ENCODE measurements at regions not wholly inside any gene's neighbourhood (a gene's known extent, or its start where the extent isn't known, plus 50 kb on each side); places are given as distances from the start of the nearest gene placed in this dataset.

DNA sequence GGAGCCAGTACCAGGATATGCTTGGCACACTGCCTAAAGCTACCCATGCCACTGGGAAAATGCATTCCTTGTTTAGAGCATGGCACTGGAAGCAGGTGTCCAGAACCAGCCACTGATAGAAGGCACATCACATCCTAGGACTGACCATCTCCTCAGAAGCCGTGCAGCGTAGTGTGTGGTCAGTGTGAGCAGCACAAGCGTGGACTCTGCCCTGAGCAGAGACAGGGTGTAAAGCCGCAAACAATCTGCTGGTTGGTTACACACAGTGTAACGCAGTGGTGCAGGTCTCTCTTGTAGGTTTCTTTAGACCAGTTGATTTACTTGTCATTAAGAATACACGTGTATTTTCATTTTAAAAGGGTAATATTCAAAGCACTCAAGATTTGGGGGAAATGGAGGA, 377.8 kb upstream of the HS6ST1 start:
- no peak for DNase-seq

DNA sequence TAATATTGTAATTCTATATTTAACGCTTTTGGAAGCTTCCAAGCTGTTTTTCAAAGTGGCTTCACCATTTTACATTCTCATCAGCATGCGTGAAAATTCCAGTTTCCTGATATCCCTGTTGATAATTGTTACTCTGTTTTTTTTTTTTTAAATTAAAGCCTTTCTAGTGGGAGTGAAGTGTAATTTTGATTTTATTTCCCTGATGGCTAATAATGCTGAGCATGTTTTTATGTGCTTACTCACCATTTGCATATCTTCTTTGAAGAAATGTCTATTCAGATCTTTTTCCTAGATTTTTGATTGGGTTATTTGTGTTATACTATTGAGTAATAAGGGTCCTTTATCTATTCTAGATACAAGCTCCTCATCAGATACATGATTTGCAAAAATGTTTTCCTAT, 382.8 kb upstream of the HS6ST1 start:
- DNase-seq, result no peak

DNA sequence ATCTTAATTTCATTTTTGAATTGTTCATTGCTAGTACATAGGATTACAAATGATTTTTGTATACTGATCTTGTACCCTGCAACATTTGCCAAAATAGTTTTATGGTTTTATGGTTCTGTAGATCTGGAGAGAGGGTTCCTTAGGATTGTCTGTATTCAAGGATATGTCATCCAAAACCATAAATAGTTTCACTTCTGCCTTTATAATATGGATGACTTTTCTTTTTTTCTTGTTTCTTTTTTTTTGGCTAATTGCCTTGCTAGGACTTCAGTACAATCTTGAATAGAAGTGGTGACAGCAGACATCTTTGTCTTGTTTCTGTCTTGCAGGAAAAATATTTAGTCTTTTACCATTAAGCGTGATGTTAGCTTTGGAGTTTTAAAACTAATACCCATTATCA, 383.9 kb upstream of the HS6ST1 start:
- no peak for DNase-seq

DNA sequence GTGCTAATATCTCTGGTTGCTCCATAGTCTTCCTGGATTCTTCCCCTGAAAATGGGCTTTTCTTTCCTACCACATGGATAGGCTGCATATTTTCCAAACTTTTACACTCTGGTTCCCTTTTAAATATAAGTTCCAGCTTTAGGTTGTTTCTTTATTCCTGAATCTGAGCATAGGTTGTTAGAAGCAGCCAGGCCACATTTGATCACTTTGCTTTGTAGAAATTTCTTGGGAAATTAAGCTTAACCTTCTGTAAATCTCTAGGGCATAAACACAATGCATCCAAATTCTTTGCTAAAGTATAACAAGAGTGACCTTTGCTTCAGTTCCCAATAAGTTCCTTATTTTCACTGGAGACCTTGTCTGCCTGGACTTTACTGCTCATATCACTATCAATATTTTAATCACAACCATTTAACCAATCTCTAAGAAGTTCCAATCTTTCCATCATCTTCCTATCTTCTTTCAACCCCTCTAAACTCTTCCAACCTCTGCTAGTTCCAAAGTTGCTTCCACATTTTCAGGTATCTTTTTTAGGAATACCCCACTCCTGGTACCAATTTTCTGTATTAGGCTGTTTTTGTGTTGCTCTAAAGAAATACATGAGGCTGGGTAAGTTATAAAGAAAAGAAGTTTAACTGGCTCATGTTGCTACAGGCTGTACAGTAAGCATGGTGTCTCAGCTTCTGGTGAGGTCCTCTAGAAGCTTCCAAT, 389.6 kb upstream of the HS6ST1 start:
- no peak for DNase-seq

DNA sequence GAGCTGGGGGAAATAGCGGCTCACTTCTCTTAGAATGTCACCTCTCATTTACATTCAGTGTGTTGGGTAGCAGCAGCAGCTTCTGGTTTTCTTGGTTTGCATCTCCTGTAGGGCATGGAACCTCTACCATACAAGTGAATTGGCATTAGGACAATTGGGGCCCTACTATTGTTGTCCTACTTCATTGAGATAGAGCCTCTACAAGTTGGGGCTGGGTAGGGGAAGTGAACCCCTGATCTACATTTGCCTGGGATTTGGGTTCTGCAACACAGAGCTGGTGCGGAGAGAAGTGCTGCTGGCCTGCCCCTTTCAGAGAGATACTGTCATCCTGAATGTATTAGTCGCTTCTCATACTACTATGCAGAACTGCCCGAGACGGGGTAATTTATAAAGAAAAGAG, 391.6 kb upstream of the HS6ST1 start:
- no peak for DNase-seq

DNA sequence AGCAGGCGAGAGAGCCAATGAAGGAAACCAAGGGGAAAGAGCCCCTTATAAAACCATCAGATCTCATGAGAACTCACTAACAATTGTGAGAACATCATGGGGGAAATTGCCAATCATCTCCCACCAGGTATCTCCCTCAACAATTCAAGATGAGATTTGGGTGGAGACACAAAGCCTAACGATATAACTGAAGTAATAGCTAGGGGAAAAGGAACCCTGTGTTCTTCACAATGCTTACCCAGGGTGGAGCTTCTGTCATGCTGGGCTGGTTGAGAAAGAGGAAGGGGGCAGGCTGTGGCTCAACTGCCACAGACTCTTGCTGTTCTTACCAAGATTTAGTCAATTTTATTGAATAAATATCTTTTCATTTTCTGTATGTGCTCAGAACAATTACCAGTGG, 392.1 kb upstream of the HS6ST1 start:
- no peak for DNase-seq

DNA sequence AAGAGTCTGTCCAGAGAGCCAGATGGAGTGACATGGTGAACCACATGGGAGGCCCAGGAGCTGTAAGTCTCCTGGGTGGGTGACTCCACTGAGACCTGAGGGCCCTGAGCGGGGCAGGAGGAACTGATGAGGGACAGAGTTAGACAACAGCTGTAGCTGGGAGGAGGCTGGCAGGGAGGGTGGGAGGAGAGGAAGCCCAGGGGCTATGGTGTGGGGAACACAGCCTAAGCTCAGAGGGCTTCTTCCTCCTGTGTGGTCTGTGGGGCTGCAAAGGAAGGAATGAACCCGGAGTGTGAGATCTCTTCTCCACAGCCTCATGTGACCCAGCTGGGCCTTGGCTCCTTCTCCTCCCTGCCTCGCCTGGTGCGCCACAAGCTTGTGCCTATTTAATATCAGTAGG, 395.6 kb upstream of the HS6ST1 start:
- peak in 1 of 14 donors; percentile 36 for DNase-seq

DNA sequence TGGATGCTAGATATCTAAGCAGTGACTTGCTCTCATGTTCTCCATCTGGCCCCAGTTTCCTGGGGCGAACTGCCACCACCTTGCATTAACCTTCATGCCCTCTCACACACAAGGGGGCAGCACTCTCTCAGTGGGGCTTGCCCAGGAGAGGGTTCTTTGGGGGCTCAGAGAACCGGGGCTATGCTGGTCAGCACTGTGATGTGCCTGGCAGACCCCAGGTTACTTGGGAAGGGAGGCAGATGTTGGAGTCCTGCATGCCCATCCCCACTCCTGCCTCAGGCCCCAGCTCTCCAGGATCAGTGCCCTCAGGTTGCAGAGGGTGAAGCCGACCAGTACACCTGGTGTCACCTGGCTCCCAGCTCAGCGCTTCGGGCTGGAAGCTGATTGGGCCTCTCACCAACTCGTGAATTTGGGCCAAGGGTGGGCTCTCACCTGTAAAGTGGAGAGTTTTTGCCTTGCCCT, 396.2 kb upstream of the HS6ST1 start:
- no peak for DNase-seq

DNA sequence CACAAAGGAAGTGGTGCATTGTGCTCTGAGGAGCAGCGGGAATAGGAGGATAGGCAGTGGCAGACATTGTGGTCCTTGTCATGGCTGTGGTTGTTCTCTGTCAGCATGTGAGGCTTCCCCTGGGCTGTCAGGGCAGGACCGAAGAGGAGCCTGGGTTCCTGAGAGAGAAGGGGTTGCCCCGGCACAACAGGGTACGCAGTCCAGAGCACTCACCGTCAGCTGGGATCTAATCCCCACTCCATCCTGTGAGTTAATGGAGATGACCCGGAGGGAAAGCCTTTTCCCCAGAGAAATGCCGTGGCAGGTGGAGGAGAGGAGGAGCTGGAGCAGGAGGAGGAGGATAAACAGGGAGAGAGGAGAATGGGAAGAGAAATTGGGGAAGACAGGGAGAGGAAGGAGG, 396.7 kb upstream of the HS6ST1 start:
- no peak for DNase-seq

DNA sequence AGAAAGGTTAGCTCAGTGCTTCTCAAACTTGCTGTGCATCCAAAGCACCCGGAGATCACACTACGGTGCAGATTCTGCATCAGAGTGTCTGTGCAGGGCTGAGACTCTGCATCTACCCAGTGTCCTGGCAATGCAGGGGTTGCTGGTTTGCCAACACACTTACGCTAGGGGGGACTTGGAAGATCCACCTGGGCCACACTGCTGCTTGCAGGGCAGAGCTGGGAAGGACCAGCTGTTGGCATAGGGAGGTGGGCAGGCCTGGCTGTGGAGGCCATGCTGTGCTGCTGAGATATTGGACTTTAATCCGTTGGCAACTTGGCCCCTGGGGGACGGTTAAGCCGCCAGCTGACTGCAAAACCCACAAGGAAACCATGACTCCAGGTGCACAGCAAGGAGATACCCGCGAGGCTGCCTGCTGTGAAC, 397.6 kb upstream of the HS6ST1 start:
- DNase-seq, result no peak

DNA sequence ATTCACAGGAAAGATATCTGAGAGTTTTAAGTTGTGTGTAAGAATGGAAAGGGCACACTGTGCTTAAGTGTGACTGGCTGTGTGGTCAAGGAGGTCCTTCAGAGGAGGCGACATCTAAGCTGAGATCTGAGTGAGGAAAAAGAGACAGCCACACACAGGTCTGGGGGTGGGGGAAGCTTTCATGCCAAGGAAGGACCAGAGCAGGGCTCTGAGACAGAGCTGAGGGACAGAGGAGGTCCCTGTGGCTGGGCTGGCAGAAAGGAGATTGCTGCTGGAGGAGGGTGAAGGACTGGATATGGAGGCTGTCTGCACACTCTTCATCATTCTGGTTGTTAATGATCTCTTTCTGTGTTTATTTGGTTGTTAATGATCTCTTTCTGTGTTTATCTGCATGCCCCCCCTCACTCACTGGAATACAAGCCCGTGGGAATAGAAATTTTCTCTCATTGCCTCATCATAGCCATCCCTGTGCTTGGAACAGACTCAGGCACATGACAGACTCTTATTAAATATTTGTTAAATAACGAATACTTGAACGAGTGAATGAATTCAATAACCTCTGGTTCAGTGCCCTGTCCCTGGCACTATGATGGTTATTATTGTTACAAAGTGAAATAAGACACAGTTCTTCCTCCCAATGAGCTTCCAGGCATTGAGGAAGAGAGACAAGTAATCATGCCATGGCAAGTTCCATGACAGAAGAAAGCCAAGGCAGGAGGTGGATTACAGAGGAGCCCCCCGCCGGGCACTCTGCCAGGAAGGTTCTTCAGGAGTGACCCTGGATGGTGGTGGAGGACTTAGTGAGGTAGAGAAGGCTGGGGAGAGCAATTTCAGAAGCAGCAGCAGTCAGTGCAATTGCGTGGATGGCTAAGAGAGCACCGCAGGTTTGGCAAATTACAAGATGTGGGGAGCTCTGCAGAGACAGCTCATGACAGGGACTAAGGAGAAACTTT, 399.4 kb upstream of the HS6ST1 start:
- DNase-seq, result no peak

DNA sequence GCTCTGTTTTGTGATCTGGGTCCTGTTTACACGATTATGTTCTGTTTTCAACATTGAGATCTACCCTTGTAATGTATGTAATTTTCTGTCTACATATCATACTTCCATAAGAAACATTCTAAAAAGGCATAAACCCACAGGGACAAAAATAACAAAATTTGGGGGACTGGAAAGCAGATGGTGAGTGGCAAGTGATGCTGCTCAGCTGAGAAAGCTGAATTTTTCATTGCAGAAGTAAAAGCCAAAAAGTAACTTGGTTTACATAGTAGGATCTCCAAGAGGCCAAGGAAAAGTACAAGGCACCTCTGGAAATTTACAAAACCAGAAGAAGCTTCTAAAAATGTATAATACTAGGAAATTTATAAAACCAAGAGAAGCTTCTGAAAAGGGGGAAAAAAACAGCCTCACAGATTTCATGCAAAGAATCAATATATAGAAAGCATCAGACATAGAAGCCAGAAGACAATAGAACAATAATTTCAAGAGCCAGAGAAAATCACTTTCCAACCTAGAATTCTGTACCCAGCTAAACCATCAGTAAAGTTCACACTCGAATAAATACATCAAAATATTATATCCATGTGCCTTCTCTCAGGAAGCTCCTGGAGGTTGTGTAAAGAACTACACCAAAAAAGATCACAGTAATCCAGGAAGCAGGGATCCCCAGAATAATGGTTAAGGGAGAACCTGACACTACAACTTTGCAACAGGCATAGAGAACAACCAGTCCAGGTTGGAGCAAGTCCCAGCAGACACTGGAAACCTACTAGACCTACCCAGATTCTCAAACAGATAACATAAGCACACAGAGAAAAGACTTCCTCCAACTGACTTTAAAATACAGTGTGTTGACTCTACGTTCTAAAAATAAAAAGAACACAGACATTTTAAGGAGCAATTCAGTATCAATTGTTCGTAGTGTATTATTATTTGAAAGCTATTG, 401.7 kb upstream of the HS6ST1 start:
- DNase-seq, result no peak

DNA sequence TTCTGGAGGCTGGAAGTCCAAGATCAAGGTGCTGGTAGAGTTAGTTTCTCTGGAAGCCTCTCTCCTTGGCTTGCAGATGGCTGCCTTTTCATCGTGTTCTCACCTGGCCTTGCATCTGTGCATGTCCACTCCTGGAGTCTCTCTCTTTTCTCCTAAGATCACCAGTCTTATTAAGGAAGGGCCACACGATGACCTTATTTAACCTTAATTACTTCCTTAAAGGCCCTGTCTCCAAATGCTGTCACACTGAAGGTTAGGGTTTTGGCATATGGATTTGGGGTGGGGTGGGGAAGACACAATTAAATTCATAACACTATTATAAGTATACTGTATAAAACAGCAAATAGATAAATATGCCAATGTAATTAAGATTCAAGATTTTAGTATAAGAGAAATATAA, 402.4 kb upstream of the HS6ST1 start:
- DNase-seq, result no peak

DNA sequence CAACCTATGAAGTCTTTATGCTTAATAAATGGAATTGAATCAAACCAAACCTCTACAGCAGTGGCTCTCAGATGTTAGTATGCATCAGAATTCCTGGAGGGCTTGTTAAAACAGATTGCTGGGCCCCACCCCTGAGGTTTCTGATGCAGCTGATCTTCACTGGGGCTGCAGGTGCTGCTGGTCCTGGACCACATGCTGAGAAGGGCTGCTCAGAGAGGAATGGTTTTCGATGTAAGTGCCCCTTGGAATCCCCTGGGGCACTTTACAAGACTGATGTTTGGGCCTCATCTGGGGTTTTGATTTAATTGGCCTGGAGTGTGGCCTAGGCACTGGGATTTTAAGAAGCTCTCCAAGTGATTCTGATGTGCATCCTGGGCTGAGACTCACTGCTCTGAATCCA, 403.8 kb upstream of the HS6ST1 start:
- no peak for DNase-seq

DNA sequence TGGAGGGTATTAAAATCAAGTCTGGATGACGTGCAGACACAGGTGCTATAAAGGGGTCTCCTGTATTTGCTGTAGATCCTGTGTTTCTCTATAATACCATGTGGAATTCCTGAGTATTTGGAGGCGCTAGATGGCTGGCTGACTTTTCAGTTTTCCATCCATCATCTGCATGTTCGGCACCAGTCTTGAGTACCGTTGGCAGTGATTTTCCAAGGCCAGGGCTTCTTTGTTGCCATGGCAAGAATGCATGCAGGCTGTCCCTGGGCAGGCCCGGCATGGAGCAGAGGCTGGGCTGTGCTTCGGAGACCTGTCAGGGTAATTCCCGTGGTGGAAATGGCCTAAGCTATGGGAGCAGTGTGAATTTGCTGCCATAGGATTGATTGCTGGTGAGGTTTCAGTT, 405.9 kb upstream of the HS6ST1 start:
- no peak for DNase-seq

DNA sequence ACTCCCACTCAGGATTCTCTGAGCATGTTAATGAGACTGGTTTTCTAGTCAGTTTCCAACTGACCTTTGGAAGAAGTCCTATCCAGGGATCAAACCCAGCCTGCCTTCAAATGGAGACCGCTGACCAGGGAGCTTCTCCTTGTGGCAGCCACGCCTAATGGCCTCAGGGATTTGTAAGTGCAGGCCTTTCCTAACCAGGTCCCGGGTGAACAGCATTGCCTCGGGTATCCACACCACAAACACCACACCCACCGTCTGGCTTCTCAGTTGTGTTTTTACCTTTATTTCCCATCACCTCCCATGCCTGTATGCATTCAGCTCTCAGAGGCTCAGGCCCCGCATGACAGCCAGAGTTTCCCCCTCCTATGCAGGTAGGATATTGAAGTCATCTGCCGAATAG, 406.3 kb upstream of the HS6ST1 start:
- no peak for DNase-seq

DNA sequence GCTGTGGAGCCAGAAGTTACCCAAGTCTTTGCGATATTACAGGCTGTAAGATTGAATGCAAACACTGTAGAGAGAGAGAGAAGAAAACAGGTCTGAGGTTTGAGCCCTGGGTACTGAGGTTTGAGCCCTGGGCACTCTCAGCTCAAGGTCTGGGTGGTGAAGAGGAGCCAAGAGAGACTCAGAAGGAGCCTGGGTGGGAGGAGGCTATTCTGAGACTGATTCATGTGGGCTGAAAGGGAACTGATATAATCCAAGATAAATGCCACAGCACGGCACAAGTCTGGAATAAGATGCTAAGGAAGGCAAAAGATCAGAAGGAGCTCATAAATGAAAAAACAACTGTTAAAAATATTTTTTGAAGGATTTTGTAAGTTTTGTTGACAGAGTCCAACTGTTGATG, 407.6 kb upstream of the HS6ST1 start:
- no peak for DNase-seq

DNA sequence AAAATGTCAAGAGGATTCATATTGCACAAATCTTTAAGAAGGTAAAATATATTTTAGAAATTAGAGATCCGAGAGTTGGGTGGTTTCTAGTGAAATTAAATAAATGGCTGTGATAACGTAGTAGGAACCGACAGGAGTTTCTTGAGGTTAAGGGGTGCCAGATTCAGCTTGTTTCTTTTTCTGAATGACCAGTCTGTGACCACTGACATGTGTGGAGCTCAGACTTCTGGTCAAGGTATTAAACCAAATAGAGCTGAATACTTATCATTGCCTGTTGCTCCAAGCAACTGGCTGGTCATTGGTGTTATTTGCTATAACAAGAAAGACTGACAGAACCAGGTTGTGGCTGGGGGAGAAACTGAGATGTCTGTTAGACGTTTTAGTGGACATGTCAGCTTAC, 408.2 kb upstream of the HS6ST1 start:
- no peak for DNase-seq

DNA sequence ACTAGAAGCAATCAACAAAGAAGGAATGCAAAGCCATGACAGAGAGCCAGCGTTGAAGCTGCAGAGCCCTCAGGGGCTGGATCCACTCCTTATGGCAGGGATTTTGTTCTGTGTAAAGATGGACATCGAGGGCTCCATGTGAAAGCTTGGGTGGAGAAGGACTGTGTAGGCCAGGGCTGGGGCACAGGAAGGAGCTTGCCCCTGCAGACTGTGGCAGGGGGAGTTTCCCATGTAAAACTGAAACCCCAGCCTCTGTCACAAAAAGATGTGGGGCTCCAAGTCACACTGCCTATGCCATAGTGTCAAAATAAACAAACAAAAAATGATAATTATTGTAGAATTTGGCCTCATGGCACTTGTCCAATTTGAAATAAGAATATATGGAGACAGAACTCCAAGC, 408.7 kb upstream of the HS6ST1 start:
- DNase-seq, result no peak

DNA sequence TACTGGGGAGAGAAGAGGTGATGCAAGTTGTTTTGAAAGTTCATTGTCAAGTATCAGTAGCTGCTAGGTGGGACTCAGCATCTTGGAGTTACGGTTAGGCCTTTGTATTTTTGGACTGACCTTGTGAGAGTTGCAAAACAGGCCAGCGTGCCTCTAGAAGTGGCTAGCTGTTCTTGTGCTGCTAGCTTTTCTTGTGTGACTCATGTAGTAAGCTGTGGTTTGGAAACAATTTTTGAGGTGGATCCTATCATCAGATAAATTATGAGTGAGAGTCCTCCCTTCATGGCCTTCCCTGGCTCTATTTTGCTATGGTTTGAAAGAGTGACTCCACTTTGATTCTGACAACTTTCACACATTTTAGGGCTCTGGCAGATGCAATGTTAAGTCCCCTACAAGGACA, 409.2 kb upstream of the HS6ST1 start:
- no peak for DNase-seq

DNA sequence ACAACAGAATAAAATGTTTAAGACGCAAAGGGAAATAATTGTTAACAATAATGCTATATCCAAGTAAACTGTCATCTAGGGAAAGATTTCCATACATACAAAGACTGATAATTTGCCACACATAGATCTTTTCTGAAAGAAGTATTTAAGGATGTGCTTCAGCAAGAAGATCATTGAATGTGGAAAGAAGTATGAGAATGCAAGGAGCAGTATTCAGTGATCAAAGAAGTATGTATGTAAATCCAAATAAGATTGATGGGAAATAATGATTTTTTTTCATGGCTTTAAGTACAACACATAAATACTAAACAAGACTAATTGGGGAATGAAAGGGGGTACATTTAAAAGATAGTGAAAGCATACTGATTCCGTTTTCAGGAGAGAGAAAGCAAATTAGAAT, 410.4 kb upstream of the HS6ST1 start:
- no peak for DNase-seq

DNA sequence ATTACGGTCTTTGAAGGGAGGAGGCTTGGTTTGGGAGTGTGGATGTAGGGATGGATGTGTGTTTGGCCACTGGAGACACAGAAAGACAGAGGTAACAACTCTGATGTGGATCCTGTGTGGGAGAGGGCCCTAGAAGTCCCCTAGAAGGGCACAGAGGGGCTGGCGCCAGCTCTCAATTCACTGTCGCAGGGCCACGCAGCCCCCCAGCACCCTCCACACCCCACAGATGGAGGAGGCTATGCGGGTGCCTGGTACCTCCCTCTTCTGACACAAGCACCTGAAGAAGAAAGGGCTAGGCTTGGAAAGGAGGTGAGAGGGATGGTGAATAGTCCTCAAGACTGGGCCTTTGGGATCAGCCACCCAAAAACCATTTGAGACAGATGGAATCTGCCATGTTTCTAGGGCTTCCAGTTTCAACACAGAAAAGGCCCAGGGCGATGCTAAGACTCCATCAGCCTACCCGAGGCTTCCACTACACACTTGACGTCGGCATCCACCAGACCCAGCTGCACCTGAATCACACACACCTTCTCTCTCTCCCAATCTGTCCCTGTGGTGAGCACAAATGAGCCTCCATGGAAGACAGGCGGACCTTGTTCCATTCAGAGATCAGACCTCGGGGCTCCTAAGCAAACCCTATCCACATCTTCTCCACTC, 413.5 kb upstream of the HS6ST1 start:
- no peak for DNase-seq

Data from C1 segment of cervical spinal cord (tissue), 14 donors.